Neural progenitor cell (in vitro differentiated cells): ENCODE measurements at regions not wholly inside any gene's neighbourhood (a gene's known extent, or its start where the extent isn't known, plus 50 kb on each side); places are given as distances from the start of the nearest gene placed in this dataset.

Experiments
- DNase-seq: peaks from one replicate; pipeline ENCODE4 v3.0.0-alpha.2; 2016; ENCODE audit warnings: low spot score
- H2AFZ ChIP-seq: fragments of 200-600 bp; sonication (generic); replicated peaks from 2 replicates; pipeline ENCODE4 v1.6.1; 2016; ENCODE audit warnings: antibody characterized with exemption
- H3F3A ChIP-seq: fragments of 200-600 bp; sonication (generic); 2 replicates; pipeline ENCODE4 v1.6.1; 2016; ENCODE audit warnings: antibody characterized with exemption, low read depth
- H3K27ac ChIP-seq: fragments of 200-600 bp; sonication (generic); 2 replicates; pipeline ENCODE4 v1.5.1; 2016; ENCODE audit warnings: mild to moderate bottlenecking
- H3K27me3 ChIP-seq: fragments of 200-600 bp; sonication (generic); 2 replicates; pipeline ENCODE4 v1.6.1; 2016; ENCODE audit warnings: mild to moderate bottlenecking, moderate library complexity
- H3K36me3 ChIP-seq: fragments of 200-600 bp; sonication (generic); 2 replicates; pipeline ENCODE4 v1.5.1; 2016
- H3K4me1 ChIP-seq: fragments of 200-600 bp; sonication (generic); 2 replicates; pipeline ENCODE4 v1.6.1; 2016; ENCODE audit warnings: mixed run types
- H3K4me2 ChIP-seq: fragments of 200-600 bp; sonication (generic); 2 replicates; pipeline ENCODE4 v1.6.1; 2016
- H3K4me3 ChIP-seq: fragments of 200-600 bp; sonication (generic); 2 replicates; pipeline ENCODE4 v1.5.1; 2016
- H3K79me2 ChIP-seq: fragments of 200-600 bp; sonication (generic); 2 replicates; pipeline ENCODE4 v1.6.1; 2016; ENCODE audit warnings: low read depth
- H3K9ac ChIP-seq: fragments of 200-600 bp; sonication (generic); 2 replicates; pipeline ENCODE4 v1.6.1; 2016
- H3K9me3 ChIP-seq: fragments of 200-600 bp; sonication (generic); 2 replicates; pipeline ENCODE4 v1.5.1; 2016; ENCODE audit warnings: low read depth
- H4K20me1 ChIP-seq: fragments of 200-600 bp; sonication (generic); 2 replicates; pipeline ENCODE4 v1.6.1; 2016; ENCODE audit warnings: low read depth
- H3K27ac Mint-ChIP-seq: 3 replicates; pipeline ENCODE4 v1.8.0; 2021; ENCODE audit warnings: mixed read lengths
- H3K27me3 Mint-ChIP-seq: 2 replicates; pipeline ENCODE4 v1.8.0; 2022; ENCODE audit warnings: low read depth, mild to moderate bottlenecking, inconsistent platforms, moderate library complexity, mixed read lengths; ENCODE audit not compliant: insufficient read depth
- H3K36me3 Mint-ChIP-seq: 3 replicates; pipeline ENCODE4 v1.8.0; 2021; ENCODE audit warnings: mixed read lengths
- H3K4me1 Mint-ChIP-seq: 3 replicates; pipeline ENCODE4 v1.8.0; 2021; ENCODE audit warnings: mixed read lengths
- H3K4me3 Mint-ChIP-seq: 3 replicates; pipeline ENCODE4 v1.8.0; 2021; ENCODE audit warnings: mild to moderate bottlenecking, moderate library complexity, mixed read lengths
- H3K9me3 Mint-ChIP-seq: 3 replicates; pipeline ENCODE4 v1.8.0; 2020; ENCODE audit warnings: mixed read lengths
- EZH2 ChIP-seq: fragments of 200-600 bp; sonication (generic); IDR thresholded peaks from 2 replicates; pipeline ENCODE4 v1.6.1; 2017; ENCODE audit warnings: antibody characterized with exemption, mild to moderate bottlenecking, moderate library complexity
- EZH2phosphoT487 ChIP-seq: fragments of 200-600 bp; sonication (generic); IDR thresholded peaks from 2 replicates; pipeline ENCODE4 v1.6.1; 2017; ENCODE audit warnings: antibody characterized with exemption
- TF ChIP-seq, protein P1 (sequence below): fragments of 200-600 bp; sonication (generic); IDR thresholded peaks from 2 replicates; pipeline ENCODE4 v1.5.1; 2017; ENCODE audit warnings: antibody characterized with exemption, mild to moderate bottlenecking

DNA sequence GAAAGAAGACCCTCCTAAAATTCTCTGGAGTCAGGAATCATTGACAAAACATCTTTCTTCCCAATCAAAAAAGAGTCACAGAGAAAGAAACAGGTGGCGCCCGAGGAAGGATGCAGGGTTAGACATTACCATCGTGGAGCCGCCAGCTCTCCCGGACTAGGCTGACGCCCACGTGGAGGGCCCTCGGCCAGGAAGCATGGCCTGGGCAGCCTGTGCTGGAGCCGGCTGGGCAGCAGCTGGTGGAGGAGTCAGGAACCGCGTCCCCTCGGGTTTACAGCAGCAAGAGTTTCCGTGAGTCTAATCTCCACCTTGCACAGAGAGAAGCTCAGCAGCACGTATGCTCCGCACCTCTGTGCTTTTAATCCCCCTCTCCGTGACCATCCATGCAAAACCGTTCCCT is 533.7 kb upstream of the ATP11B start:
- peaks cover 40% of the 10 kb centered on the region for H3K4me1 ChIP-seq
- H3K4me2 ChIP-seq, result peak overlapping the region; percentile 17
- peaks cover 58% of the 10 kb centered on the region for H3K4me1 Mint-ChIP-seq
- H3K27ac Mint-ChIP-seq, result peak overlapping the region; percentile 95
- H3K36me3 ChIP-seq, result no peaks in the 10 kb centered on the region
- no peaks in the 10 kb centered on the region for H3K9me3 ChIP-seq
- no peak overlapping the region for H3K27ac ChIP-seq
- H3K27me3 ChIP-seq, result no peaks in the 10 kb centered on the region
- TF ChIP-seq EZH2, result no peak
- no peak for TF ChIP-seq EZH2phosphoT487
- TF ChIP-seq, protein P1, sequence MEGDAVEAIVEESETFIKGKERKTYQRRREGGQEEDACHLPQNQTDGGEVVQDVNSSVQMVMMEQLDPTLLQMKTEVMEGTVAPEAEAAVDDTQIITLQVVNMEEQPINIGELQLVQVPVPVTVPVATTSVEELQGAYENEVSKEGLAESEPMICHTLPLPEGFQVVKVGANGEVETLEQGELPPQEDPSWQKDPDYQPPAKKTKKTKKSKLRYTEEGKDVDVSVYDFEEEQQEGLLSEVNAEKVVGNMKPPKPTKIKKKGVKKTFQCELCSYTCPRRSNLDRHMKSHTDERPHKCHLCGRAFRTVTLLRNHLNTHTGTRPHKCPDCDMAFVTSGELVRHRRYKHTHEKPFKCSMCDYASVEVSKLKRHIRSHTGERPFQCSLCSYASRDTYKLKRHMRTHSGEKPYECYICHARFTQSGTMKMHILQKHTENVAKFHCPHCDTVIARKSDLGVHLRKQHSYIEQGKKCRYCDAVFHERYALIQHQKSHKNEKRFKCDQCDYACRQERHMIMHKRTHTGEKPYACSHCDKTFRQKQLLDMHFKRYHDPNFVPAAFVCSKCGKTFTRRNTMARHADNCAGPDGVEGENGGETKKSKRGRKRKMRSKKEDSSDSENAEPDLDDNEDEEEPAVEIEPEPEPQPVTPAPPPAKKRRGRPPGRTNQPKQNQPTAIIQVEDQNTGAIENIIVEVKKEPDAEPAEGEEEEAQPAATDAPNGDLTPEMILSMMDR, result no peak
- H3F3A ChIP-seq, result no peaks in the 10 kb centered on the region
- DNase-seq, result peak; percentile 63
- H3K27me3 Mint-ChIP-seq, result no peaks in the 10 kb centered on the region
- H3K9me3 Mint-ChIP-seq, result peaks cover 2% of the 10 kb centered on the region
- H4K20me1 ChIP-seq, result no peaks in the 10 kb centered on the region
- H3K9ac ChIP-seq, result no peak overlapping the region
- peaks cover 1% of the 10 kb centered on the region for H3K36me3 Mint-ChIP-seq
- H3K4me3 ChIP-seq, result no peak overlapping the region
- H2AFZ ChIP-seq, result no peak overlapping the region
- no peak overlapping the region for H3K4me3 Mint-ChIP-seq
- H3K79me2 ChIP-seq, result no peaks in the 10 kb centered on the region

DNA sequence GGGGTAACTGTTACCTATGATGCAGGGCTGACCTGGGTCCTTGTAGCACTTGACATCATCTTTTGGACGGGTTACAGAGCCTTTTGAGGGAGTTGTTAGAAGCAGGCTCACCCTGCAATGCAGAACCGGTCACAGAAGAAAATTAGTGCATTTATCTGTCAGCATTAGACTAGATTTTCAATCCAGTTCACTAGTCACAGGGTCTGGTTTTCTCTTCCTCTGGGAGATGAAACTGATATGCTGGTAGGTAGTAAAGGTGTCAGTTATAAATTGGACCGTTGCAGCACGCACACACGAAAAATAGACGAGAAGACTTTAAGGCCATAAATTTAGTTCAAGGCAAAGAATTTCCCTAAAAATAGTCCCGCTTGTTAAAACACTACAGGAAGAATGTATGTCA is 532.3 kb upstream of the ATP11B start:
- no peaks in the 10 kb centered on the region for H3F3A ChIP-seq
- peaks cover 52% of the 10 kb centered on the region for H3K4me1 Mint-ChIP-seq
- no peaks in the 10 kb centered on the region for H3K79me2 ChIP-seq
- H3K27ac ChIP-seq, result no peak overlapping the region
- no peaks in the 10 kb centered on the region for H3K27me3 ChIP-seq
- no peak overlapping the region for H2AFZ ChIP-seq
- H4K20me1 ChIP-seq, result no peaks in the 10 kb centered on the region
- H3K36me3 ChIP-seq, result no peaks in the 10 kb centered on the region
- H3K4me3 Mint-ChIP-seq, result no peak overlapping the region
- no peak for DNase-seq
- no peaks in the 10 kb centered on the region for H3K27me3 Mint-ChIP-seq
- peaks cover 41% of the 10 kb centered on the region for H3K4me1 ChIP-seq
- H3K4me2 ChIP-seq, result no peak overlapping the region
- no peak overlapping the region for H3K9ac ChIP-seq
- peaks cover 1% of the 10 kb centered on the region for H3K36me3 Mint-ChIP-seq
- H3K27ac Mint-ChIP-seq, result no peak overlapping the region
- peaks cover 2% of the 10 kb centered on the region for H3K9me3 Mint-ChIP-seq
- TF ChIP-seq EZH2phosphoT487, result no peak
- TF ChIP-seq, protein P1, result no peak
- H3K4me3 ChIP-seq, result no peak overlapping the region
- no peaks in the 10 kb centered on the region for H3K9me3 ChIP-seq

DNA sequence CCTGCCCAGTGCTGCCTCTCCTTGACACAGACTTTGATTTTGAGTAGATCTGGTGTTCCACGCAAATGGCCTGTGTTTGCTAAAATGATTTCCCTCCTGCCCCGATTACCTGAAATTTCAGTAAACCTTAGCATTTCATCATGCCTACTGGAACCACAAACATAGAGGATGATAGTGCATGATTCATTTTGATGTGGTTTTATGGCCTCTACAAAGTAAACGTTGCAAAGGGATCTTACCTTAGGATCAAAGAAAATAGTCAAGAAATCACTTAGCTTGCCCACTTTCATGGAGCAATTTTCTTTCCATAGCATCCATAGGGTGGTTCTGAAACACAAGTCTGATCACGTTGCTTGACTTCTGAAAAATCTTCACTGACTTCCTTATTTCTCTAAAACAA is 524.6 kb upstream of the ATP11B start:
- H3K4me2 ChIP-seq, result no peak overlapping the region
- peaks cover 8% of the 10 kb centered on the region for H3K4me1 Mint-ChIP-seq
- no peaks in the 10 kb centered on the region for H3K79me2 ChIP-seq
- peaks cover 9% of the 10 kb centered on the region for H3K4me1 ChIP-seq
- no peaks in the 10 kb centered on the region for H3K27me3 Mint-ChIP-seq
- no peaks in the 10 kb centered on the region for H3F3A ChIP-seq
- H3K36me3 Mint-ChIP-seq, result peaks cover 1% of the 10 kb centered on the region
- no peaks in the 10 kb centered on the region for H3K36me3 ChIP-seq
- H3K9ac ChIP-seq, result no peak overlapping the region
- no peaks in the 10 kb centered on the region for H3K27me3 ChIP-seq
- no peak overlapping the region for H3K4me3 ChIP-seq
- TF ChIP-seq, protein P1, result no peak
- no peak for DNase-seq
- no peak overlapping the region for H3K27ac ChIP-seq
- no peaks in the 10 kb centered on the region for H4K20me1 ChIP-seq
- H3K27ac Mint-ChIP-seq, result peak overlapping the region; percentile 21
- peaks cover 2% of the 10 kb centered on the region for H3K9me3 Mint-ChIP-seq
- H3K4me3 Mint-ChIP-seq, result no peak overlapping the region
- H3K9me3 ChIP-seq, result no peaks in the 10 kb centered on the region
- H2AFZ ChIP-seq, result no peak overlapping the region

DNA sequence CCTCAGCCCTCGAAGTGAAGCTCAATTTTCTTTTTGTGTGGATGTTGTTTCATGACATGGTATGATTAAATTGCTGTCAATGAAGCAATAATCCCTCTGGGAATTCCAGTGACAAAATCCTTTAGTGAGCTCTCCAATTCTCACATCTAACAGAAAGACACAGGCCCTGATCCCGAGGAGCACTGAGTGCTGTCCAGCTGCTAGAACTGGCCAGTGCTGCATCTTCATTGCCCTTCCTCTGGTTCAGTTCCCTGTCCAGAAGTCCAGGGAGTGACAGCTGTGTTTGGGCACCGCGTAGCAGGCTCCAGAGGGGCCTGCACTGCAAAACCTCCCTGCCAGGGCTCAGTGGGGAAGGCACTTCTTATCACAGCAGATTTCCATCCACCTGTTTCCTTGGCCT is 516.8 kb upstream of the ATP11B start:
- no peaks in the 10 kb centered on the region for H3K79me2 ChIP-seq
- H3K9me3 ChIP-seq, result no peaks in the 10 kb centered on the region
- H3K4me3 ChIP-seq, result no peak overlapping the region
- no peak for TF ChIP-seq EZH2phosphoT487
- TF ChIP-seq EZH2, result no peak
- TF ChIP-seq, protein P1, result no peak
- DNase-seq, result peak; percentile 36
- no peaks in the 10 kb centered on the region for H3K9me3 Mint-ChIP-seq
- no peak overlapping the region for H3K9ac ChIP-seq
- peaks cover 3% of the 10 kb centered on the region for H3K27me3 Mint-ChIP-seq
- no peak overlapping the region for H3K4me2 ChIP-seq
- H4K20me1 ChIP-seq, result no peaks in the 10 kb centered on the region
- no peaks in the 10 kb centered on the region for H3K36me3 ChIP-seq
- H2AFZ ChIP-seq, result no peak overlapping the region
- no peak overlapping the region for H3K27ac Mint-ChIP-seq
- H3K4me3 Mint-ChIP-seq, result no peak overlapping the region
- H3K4me1 Mint-ChIP-seq, result peaks cover 12% of the 10 kb centered on the region
- H3K4me1 ChIP-seq, result no peaks in the 10 kb centered on the region
- no peak overlapping the region for H3K27ac ChIP-seq
- H3K27me3 ChIP-seq, result no peaks in the 10 kb centered on the region
- H3F3A ChIP-seq, result no peaks in the 10 kb centered on the region
- H3K36me3 Mint-ChIP-seq, result no peaks in the 10 kb centered on the region
